ENCODE measurements at regions not wholly inside any gene's neighbourhood (a gene's known extent, or its start where the extent isn't known, plus 50 kb on each side); places are given as distances from the start of the nearest gene placed in this dataset.

- Histone ChIP-seq H3K9me3 (ENCODE audit: control insufficient read depth, insufficient read depth, low read length) (no peaks in the 10 kb centered on the region), H3K27me3 (ENCODE audit: control insufficient read depth, insufficient read depth, low read length) (no peaks in the 10 kb centered on the region), H3K4me3 (ENCODE audit: low read length) (no peak overlapping the region), H3K36me3 (ENCODE audit: control insufficient read depth, insufficient read depth, low read length) (no peaks in the 10 kb centered on the region), H3K4me1 (ENCODE audit: control insufficient read depth, insufficient read depth, low read length) (no peaks in the 10 kb centered on the region), H3K27ac (ENCODE audit: low read length) (no peak overlapping the region)
- TF ChIP-seq CTCF (IDR thresholded peaks at IDR 0.05) = no peak
- WGBS (ENCODE audit: insufficient coverage) = 16% methylated on average over 2 of the region's 3 CpGs
- intact Hi-C loops (cut with micrococcal nuclease) = no loop called here
- no peak for DNase-seq
- Mint-ChIP-seq H3K27me3 (ENCODE audit: low read depth in 2 of 2) (no peaks in the 10 kb centered on the region), H3K36me3 (no peaks in the 10 kb centered on the region), H3K4me1 (no peaks in the 10 kb centered on the region), H3K27ac (no peak overlapping the region), H3K4me3 (no peak overlapping the region), H3K9me3 (peaks cover 2 to 3% of the 10 kb centered on the region in 2 donors)
- no peak for ATAC-seq
Observed at GRCh38 chr1:60394436-60394835, 320.9 kb upstream of the C1orf87 start.

DNA sequence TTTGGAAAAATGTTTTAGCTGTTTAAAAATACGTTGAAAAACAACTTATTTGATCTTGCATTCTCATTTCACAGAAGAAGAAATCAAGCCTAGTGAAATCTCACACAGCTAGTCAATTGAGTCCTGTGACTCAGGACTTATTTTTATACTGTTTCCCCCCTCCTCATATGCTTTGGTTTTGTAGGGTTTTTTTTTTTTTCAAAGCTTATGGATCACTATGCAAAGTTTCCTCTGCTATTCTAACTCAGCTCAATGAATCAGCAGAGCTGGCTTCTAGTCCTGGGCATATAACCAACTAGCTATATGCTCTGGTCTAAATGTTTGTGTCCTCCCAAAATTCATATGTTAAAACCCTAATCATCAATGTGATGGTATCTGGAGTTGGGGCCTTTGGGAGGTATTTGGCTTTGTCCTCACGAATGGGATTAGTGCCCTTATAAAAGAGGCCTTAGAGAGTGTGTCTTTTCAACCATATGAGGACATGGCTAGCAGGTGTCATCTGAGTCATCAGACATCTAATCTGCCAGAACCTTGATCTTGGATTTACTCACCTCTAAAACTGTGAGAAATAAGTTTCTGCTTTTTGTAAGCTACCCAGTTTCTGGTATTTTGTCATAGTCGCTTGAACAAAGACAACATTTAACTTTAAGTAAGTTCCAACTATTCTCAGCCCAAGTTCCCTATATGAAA lies 317.2 kb upstream of the C1orf87 start:
- 63% methylated on average over 1 of the region's 3 CpGs for WGBS (ENCODE audit: insufficient coverage)
- Mint-ChIP-seq H3K27ac (no peak overlapping the region), H3K4me1 (no peaks in the 10 kb centered on the region), H3K36me3 (no peaks in the 10 kb centered on the region), H3K27me3 (ENCODE audit: low read depth in 2 of 2) (no peaks in the 10 kb centered on the region), H3K9me3 (peaks cover 2 to 6% of the 10 kb centered on the region in 2 donors), H3K4me3 (no peak overlapping the region)
- Histone ChIP-seq H3K4me3 (ENCODE audit: low read length) (no peak overlapping the region), H3K36me3 (ENCODE audit: control insufficient read depth, insufficient read depth, low read length) (no peaks in the 10 kb centered on the region), H3K27me3 (ENCODE audit: control insufficient read depth, insufficient read depth, low read length) (no peaks in the 10 kb centered on the region), H3K9me3 (ENCODE audit: control insufficient read depth, insufficient read depth, low read length) (no peaks in the 10 kb centered on the region), H3K27ac (ENCODE audit: low read length) (no peak overlapping the region), H3K4me1 (ENCODE audit: control insufficient read depth, insufficient read depth, low read length) (no peaks in the 10 kb centered on the region)
- no peak for ATAC-seq
- DNase-seq = no peak
- intact Hi-C loops (cut with micrococcal nuclease) = no loop called here
- no peak for TF ChIP-seq CTCF (IDR thresholded peaks at IDR 0.05)

DNA sequence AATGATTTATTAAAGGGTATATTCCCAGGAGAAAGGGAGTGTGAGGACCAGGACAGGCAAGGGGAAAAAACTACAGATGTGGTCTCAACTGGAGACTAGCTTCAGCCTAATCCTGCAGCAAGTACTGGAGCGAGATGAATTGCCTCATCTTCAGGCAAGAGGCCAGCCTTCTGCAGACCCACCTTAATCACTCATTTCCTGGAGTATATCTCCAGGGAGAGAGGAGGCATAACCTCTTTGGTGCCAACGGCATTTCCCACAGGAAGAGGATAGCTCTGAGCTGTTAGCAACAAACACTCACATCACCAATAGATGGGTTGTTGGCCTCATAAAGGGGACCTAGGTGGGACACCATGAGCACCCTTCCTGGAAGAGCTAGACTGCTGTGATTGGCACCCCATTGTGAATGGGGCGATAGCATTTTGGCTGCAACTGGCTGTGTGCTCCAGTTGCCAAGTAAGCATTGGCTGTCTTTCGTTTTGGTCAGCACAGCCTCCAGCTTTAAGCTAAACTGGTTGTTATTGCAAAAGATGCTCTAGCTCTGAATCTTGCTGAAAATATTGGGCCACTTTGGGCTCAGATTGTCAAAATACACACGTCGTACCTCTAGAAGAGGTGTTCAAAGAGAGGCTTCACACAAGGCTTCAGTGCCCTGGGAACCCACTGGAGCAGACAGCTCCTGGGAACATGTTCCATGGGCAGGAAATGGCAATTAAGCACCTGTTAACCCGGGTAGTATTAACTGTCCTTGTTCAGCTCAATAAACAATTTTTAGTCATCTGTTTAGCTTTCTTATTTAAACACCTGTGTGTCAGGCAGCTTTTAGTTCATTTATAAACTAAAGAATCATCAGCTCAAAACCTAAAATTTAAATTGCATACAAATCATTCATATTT lies 314.8 kb upstream of the C1orf87 start:
- H3K4me1 Mint-ChIP-seq = no peaks in the 10 kb centered on the region
- Histone ChIP-seq H3K36me3 (ENCODE audit: control insufficient read depth, insufficient read depth, low read length) (no peaks in the 10 kb centered on the region), H3K4me1 (ENCODE audit: control insufficient read depth, insufficient read depth, low read length) (no peaks in the 10 kb centered on the region), H3K27ac (ENCODE audit: low read length) (no peak overlapping the region), H3K9me3 (ENCODE audit: control insufficient read depth, insufficient read depth, low read length) (no peaks in the 10 kb centered on the region), H3K4me3 (ENCODE audit: low read length) (no peak overlapping the region), H3K27me3 (ENCODE audit: control insufficient read depth, insufficient read depth, low read length) (no peaks in the 10 kb centered on the region)
- DNase-seq = no peak
- H3K27me3 Mint-ChIP-seq (ENCODE audit: low read depth in 2 of 2) = no peaks in the 10 kb centered on the region
- H3K27ac Mint-ChIP-seq = no peak overlapping the region
- peaks cover 0 to 7% of the 10 kb centered on the region in 2 donors for H3K9me3 Mint-ChIP-seq
- no peak overlapping the region for H3K4me3 Mint-ChIP-seq
- intact Hi-C loops (cut with micrococcal nuclease) = no loop called here
- 86% methylated on average over 6 of the region's 7 CpGs for WGBS (ENCODE audit: insufficient coverage)
- ATAC-seq = no peak
- no peaks in the 10 kb centered on the region for H3K36me3 Mint-ChIP-seq
- no peak for TF ChIP-seq CTCF (IDR thresholded peaks at IDR 0.05)
